ENCODE measurements at regions not wholly inside any gene's neighbourhood (a gene's known extent, or its start where the extent isn't known, plus 50 kb on each side); places are given as distances from the start of the nearest gene placed in this dataset.

DNA sequence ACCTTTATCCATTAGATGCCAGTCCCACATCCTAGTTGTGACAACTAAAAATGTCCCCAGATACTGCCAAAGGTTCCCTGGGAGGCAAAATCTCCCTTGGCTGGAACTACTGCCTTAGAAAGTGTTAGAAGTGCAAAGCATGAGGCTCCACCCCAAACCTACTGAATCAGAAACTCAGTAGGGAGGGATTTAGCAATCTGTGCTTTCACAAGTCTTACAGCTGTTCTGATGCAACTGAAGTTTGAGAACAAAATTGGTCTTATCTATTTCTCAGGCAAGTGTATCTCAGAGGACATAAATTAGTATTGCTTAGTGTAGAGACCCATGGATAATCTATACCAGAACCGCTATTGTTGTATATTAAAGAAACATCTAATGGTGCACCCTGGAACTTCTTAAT is 70.2 kb downstream of the CLDN1 start:
- DNase-seq (no peak), ATAC-seq (no peak)

- no peak for DNase-seq
- no peak for ATAC-seq
Measured at GRCh38 chr3:190249414-190249813, 72.8 kb downstream of the CLDN1 start.

DNA sequence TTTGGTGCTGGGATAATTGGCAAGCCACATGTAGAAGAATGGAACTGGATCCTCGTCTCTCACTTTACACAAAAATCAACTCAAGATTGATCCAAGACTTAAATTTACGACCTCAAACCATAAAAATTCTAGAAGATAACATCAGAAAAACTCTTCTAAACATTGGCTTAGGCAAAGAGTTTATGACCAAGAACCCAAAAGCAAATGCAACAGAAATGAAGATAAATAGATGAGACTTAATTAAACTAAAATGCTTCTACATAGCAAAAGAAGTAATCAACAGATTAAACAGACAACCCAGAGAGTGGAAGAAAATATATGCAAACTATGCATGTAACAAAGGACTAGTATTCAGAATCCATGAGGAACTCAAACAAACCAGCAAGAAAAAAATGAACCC is 80.1 kb downstream of the CLDN1 start:
- ATAC-seq (no peak), DNase-seq (no peak)

DNA sequence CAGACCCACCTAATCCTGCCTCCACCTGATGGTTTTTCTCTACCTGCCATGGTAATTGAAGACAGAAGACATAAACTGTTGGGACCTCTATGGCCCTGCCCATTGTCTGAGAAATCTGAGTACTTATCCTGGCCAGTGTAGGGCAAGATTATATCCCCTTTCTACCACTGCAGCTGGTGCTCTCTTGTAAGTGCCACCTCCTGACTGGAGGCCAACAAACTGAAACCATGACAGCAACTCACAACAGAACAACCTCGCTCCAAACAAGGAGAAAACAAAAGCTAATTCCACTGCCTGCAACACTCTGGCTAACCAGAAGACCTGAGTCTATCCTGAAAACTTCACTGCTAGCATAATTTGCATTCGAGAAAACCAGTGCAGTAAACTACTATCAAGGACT is 82.9 kb downstream of the CLDN1 start:
- ATAC-seq (no peak), DNase-seq (no peak)

GRCh38 chr3:190238871-190239270 is 83.4 kb downstream of the CLDN1 start:
- no peak for ATAC-seq
- no peak for DNase-seq

- ATAC-seq: no peak
- DNase-seq: no peak
Measured at GRCh38 chr3:190234621-190235020, 87.6 kb downstream of the CLDN1 start.

DNA sequence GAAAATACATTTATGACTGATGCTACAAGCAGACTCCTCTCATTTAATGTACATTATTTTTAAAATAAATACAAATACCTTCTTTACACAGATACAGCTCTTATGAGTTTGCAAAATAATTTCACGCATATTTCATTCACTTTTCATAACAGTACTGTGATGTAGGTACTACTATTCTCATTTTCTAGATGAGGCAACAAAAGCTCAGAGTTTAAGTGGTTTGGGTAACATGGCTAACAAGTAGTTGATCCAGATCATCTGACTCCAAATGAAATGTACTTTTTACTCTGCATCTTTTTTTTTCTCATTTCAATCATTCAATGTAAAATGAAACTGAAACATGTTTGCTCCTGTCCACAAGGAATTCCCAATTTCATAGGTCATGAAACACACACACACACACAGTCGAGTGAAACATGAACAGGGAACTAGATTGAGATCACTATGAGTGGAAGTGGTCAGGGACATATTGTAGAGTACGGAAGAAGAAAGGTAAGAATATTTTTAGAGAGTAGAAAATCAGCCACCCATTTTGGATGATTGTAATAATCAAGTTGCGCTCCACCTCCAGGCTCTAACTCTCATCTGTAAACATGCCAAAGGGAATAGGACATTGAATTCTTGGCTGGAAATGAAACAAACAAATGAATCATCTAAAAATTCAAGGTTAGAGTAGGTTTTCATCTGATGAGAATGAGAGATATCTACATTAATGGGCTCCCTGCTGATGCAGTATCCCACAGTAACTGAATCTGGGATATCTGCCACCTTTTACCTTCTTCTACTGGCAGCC is 92.4 kb downstream of the CLDN1 start:
- ATAC-seq (no peak), DNase-seq (no peak)

DNA sequence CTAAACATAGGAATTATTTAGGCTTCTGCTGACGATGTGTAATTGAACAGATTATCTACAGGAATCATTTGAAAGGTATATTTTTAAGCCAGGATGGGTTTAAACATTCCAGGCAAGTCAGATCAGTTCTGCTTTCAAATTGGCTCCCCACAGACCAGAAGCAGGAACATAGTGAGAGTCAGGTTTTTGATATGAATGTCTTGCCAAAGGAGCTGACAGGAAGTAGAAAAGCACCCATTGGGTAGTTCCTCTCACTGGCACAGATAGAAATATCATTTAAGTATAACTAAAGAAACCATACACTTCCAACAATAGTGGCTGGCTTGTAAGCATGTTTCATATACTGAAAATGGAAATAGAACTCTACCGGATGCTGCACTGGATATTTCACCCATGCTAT is 95.2 kb downstream of the CLDN1 start:
- no peak for DNase-seq
- no peak for ATAC-seq

DNA sequence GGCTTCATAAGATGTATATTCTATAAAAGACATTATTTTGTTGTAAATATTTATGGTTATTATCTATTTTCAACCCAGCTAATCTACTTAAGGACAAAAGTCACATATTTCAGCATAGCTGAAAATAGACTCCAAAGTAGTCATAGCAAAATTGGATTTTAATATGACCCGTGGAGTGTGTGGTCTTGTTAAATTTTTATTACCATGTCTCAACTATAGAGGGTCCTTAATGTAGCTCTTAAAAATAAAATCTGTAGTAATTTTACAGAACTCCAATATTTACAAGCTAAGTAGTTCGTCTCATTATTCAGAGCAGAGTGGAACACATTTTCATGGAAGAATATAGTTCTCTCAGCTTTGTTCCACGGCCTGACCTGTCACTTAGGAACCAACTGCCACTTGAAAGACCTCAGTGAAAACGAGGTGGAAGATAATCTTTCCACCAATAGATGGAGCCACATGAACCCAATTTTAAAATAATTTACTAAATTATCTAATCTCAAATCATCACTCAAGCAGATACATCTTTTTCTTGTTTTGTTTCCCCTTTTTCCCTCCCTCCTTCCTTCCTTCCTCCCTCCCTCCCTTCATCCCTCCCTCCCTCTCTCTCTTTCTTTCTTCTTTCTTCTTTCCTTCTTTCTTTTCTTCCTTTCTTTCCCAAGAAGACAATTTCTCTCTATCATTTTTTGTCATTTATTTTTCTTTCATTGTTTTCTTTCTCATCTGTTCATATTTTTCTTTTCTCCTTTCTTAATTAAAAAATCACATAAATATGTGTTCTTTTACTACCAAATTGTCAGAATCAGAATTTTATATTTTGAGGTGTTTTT is 97.2 kb downstream of the CLDN1 start:
- DNase-seq: no peak

DNA sequence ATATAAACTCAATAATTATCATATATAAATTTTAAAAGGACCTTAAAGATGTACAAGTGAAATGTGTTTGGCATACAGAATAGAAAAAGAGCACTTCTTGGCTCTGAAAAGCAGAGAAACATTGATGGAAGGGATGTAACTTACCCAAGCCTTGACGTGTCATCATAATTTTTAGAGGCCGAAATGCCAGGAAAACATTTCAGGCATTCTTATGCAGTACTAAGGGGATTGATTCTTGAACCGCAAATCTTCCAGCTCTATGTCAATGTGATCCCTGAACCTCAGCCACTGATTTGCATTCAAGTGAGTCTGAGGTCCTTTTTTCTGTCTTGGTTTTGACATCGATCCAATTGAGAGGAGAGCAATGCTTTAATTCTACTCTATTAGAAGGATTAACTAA is 97.8 kb downstream of the CLDN1 start:
- no peak for DNase-seq
- no peak for ATAC-seq

More for the DNA sequence above, 97.2 kb downstream of the CLDN1 start:
- no peak for ATAC-seq

- DNase-seq: no peak
- ATAC-seq: no peak
Measured at GRCh38 chr3:190222916-190223315, 99.3 kb downstream of the CLDN1 start.

GRCh38 chr3:190222360-190222759 is 99.9 kb downstream of the CLDN1 start:
- ATAC-seq (no peak), DNase-seq (no peak)

GRCh38 chr3:190220362-190220761 is 99.7 kb upstream of the P3H2 start:
- no peak for ATAC-seq

GRCh38 chr3:190217081-190217480 is 96.4 kb upstream of the P3H2 start:
- DNase-seq (no peak), ATAC-seq (no peak)

More at GRCh38 chr3:190220362-190220761, 99.7 kb upstream of the P3H2 start:
- no peak for DNase-seq

- ATAC-seq: no peak
- no peak for DNase-seq
Measured at GRCh38 chr3:190213727-190214126, 93.0 kb upstream of the P3H2 start.

GRCh38 chr3:190210608-190211007 is 89.9 kb upstream of the P3H2 start:
- ATAC-seq: no peak
- no peak for DNase-seq

DNA sequence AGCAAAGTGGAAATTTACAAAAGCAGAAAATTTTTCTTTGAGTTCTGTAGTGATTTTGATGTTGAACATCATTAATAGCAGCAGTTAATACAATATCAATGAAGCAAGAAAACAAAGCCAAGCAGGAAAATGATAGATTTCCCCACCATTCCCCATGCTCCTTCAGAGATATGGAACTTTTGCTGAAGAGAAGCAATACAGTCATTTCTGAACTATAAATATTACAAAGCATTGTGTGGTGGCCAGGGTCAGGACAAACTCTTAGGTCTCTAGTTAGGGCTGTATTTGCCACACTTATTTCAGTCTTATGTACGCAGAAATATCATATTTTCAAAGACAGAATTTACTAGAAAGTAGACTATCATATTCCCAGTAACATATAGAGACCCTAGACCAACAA is 88.8 kb upstream of the P3H2 start:
- ATAC-seq (no peak), DNase-seq (no peak)

- ATAC-seq (no peak), DNase-seq (no peak)
Measured at GRCh38 chr3:190208196-190208595, 87.5 kb upstream of the P3H2 start.

- DNase-seq: no peak
- ATAC-seq: peak; percentile 85
Measured at GRCh38 chr3:190205739-190206138, 85.0 kb upstream of the P3H2 start.

- no peak for ATAC-seq
- DNase-seq: no peak
Measured at GRCh38 chr3:190204200-190204599, 83.5 kb upstream of the P3H2 start.

GRCh38 chr3:190197346-190197763 is 76.7 kb upstream of the P3H2 start:
- ATAC-seq (no peak), DNase-seq (no peak)

DNA sequence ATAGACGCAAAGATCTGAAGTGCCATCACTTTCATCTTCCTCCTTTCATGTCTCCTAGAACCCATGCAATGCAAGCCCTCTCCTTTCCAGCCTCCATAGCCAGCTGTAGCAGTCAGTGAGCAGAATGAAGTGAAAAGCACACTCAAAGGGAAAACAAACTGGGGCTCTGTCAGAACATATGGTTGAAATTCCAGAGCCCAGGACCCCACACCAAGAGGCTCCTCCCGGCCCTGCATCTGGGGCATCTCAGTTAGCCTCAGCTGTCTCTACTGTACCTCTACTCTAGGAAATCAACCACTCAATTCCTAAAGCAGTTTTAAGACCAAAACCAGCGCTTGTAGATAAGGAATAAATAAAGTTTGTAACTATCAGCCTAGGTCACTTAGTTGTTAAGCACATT is 73.8 kb upstream of the P3H2 start:
- no peak for ATAC-seq
- no peak for DNase-seq

GRCh38 chr3:190193210-190193609 is 72.5 kb upstream of the P3H2 start:
- ATAC-seq: peak; percentile 43
- DNase-seq: no peak

DNA sequence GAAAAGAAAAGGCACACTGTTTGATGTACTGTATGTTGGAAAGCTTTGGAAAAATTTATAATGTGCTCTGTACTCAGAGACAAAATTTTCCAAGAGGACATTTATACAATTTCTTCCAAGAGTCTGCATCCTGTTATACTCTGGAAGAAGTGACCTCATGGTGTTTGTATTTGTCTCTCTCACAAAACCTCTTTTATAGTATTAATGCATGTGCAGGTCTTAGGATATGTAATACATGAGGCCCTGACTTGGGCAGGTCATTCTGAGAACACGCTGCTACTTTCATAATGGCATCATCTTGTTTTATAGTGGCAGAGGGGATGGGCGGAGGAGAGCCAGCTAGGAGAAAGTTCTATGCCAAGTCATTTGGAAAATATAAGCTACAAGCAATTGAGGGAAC is 72.0 kb upstream of the P3H2 start:
- no peak for DNase-seq
- no peak for ATAC-seq

All from stimulated activated naive CD8-positive, alpha-beta T cell treated with anti-CD3 and anti-CD28 coated beads, Interleukin-15, Interleukin-2, amounts not matched to agents 100 U/mL and 50 U/mL, for 24 hours (primary cell).